ENCODE measurements at regions not wholly inside any gene's neighbourhood (a gene's known extent, or its start where the extent isn't known, plus 50 kb on each side); places are given as distances from the start of the nearest gene placed in this dataset.

GRCh38 chr2:37788602-37789209 lies 117.3 kb upstream of the CDC42EP3 start:
- no peak overlapping the region for H3K27ac ChIP-seq (ENCODE audit: low read depth, low read length)
- H3K36me3 ChIP-seq (ENCODE audit: insufficient read depth, low read length) = no peaks in the 10 kb centered on the region
- Mint-ChIP-seq H3K4me3 (ENCODE audit: unreplicated experiment) (no peak overlapping the region), H3K27ac (ENCODE audit: unreplicated experiment) (no peak overlapping the region), H3K36me3 (ENCODE audit: low read depth, unreplicated experiment) (no peaks in the 10 kb centered on the region), H3K4me1 (ENCODE audit: low read depth, unreplicated experiment) (peaks cover 17% of the 10 kb centered on the region), H3K27me3 (ENCODE audit: low read depth, unreplicated experiment) (no peaks in the 10 kb centered on the region), H3K9me3 (ENCODE audit: unreplicated experiment) (peaks cover 19% of the 10 kb centered on the region)
- H2AFZ ChIP-seq (ENCODE audit: low read depth, low read length) = no peak overlapping the region
- DNase-seq (ENCODE audit: low read depth) (no peak), FAIRE-seq (no peak)
- no peaks in the 10 kb centered on the region for H3K79me2 ChIP-seq (ENCODE audit: insufficient read depth, low read length)
- no peak overlapping the region for H3K4me2 ChIP-seq (ENCODE audit: low read length)
- H3K9me3 ChIP-seq (ENCODE audit: insufficient read depth, low read depth, low read length) = peaks cover 2% of the 10 kb centered on the region
- no peaks in the 10 kb centered on the region for H3K27me3 ChIP-seq (ENCODE audit: insufficient read depth, low read length)
- no peaks in the 10 kb centered on the region for H3K4me1 ChIP-seq (ENCODE audit: insufficient read depth, low read length)
- no peak overlapping the region for H3K4me3 ChIP-seq (ENCODE audit: insufficient read depth, low read depth, low read length)
- H4K20me1 ChIP-seq (ENCODE audit: insufficient read depth, low read length) = no peaks in the 10 kb centered on the region
- no peak for TF ChIP-seq EZH2 (IDR thresholded peaks at IDR 0.05; ENCODE audit: insufficient read depth, low read length)
- no peak for TF ChIP-seq CTCF (IDR thresholded peaks at IDR 0.05; ENCODE audit: insufficient read depth, low read depth, low read length)
- H3K9ac ChIP-seq (ENCODE audit: low read length) = no peak overlapping the region

- no peak overlapping the region for H3K4me3 ChIP-seq (ENCODE audit: insufficient read depth, low read depth, low read length)
- no peaks in the 10 kb centered on the region for H4K20me1 ChIP-seq (ENCODE audit: insufficient read depth, low read length)
- peaks cover 2% of the 10 kb centered on the region for H3K9me3 ChIP-seq (ENCODE audit: insufficient read depth, low read depth, low read length)
- no peak for FAIRE-seq
- no peaks in the 10 kb centered on the region for H3K36me3 ChIP-seq (ENCODE audit: insufficient read depth, low read length)
- no peak overlapping the region for H3K9ac ChIP-seq (ENCODE audit: low read length)
- H3K27ac ChIP-seq (ENCODE audit: low read depth, low read length) = no peak overlapping the region
- no peaks in the 10 kb centered on the region for H3K27me3 Mint-ChIP-seq (ENCODE audit: low read depth, unreplicated experiment)
- H3K4me1 Mint-ChIP-seq (ENCODE audit: low read depth, unreplicated experiment) = peaks cover 11% of the 10 kb centered on the region
- H3K27ac Mint-ChIP-seq (ENCODE audit: unreplicated experiment) = no peak overlapping the region
- no peak overlapping the region for H3K4me2 ChIP-seq (ENCODE audit: low read length)
- H3K79me2 ChIP-seq (ENCODE audit: insufficient read depth, low read length) = no peaks in the 10 kb centered on the region
- H3K36me3 Mint-ChIP-seq (ENCODE audit: low read depth, unreplicated experiment) = no peaks in the 10 kb centered on the region
- H3K4me3 Mint-ChIP-seq (ENCODE audit: unreplicated experiment) = no peak overlapping the region
- no peak for TF ChIP-seq CTCF (IDR thresholded peaks at IDR 0.05; ENCODE audit: insufficient read depth, low read depth, low read length)
- TF ChIP-seq EZH2 (IDR thresholded peaks at IDR 0.05; ENCODE audit: insufficient read depth, low read length) = no peak
- H3K4me1 ChIP-seq (ENCODE audit: insufficient read depth, low read length) = no peaks in the 10 kb centered on the region
- no peak overlapping the region for H2AFZ ChIP-seq (ENCODE audit: low read depth, low read length)
- DNase-seq (ENCODE audit: low read depth) = no peak
- peaks cover 22% of the 10 kb centered on the region for H3K9me3 Mint-ChIP-seq (ENCODE audit: unreplicated experiment)
- no peaks in the 10 kb centered on the region for H3K27me3 ChIP-seq (ENCODE audit: insufficient read depth, low read length)
These were observed 118.6 kb upstream of the CDC42EP3 start for GRCh38 chr2:37790019-37790418.

- Mint-ChIP-seq H3K4me3 (ENCODE audit: unreplicated experiment) (no peak overlapping the region), H3K36me3 (ENCODE audit: low read depth, unreplicated experiment) (no peaks in the 10 kb centered on the region), H3K27me3 (ENCODE audit: low read depth, unreplicated experiment) (no peaks in the 10 kb centered on the region), H3K27ac (ENCODE audit: unreplicated experiment) (no peak overlapping the region), H3K9me3 (ENCODE audit: unreplicated experiment) (peaks cover 22% of the 10 kb centered on the region), H3K4me1 (ENCODE audit: low read depth, unreplicated experiment) (peaks cover 11% of the 10 kb centered on the region)
- Histone ChIP-seq H3K27ac (ENCODE audit: low read depth, low read length) (no peak overlapping the region), H4K20me1 (ENCODE audit: insufficient read depth, low read length) (no peaks in the 10 kb centered on the region), H3K4me2 (ENCODE audit: low read length) (no peak overlapping the region), H3K36me3 (ENCODE audit: insufficient read depth, low read length) (no peaks in the 10 kb centered on the region), H3K79me2 (ENCODE audit: insufficient read depth, low read length) (no peaks in the 10 kb centered on the region), H2AFZ (ENCODE audit: low read depth, low read length) (no peak overlapping the region), H3K4me3 (ENCODE audit: insufficient read depth, low read depth, low read length) (no peak overlapping the region), H3K27me3 (ENCODE audit: insufficient read depth, low read length) (no peaks in the 10 kb centered on the region), H3K9ac (ENCODE audit: low read length) (no peak overlapping the region), H3K9me3 (ENCODE audit: insufficient read depth, low read depth, low read length) (peaks cover 2% of the 10 kb centered on the region), H3K4me1 (ENCODE audit: insufficient read depth, low read length) (peaks cover 2% of the 10 kb centered on the region)
- DNase-seq (ENCODE audit: low read depth) = no peak
- no peak for FAIRE-seq
- TF ChIP-seq CTCF (IDR thresholded peaks at IDR 0.05; ENCODE audit: insufficient read depth, low read depth, low read length) (no peak), EZH2 (IDR thresholded peaks at IDR 0.05; ENCODE audit: insufficient read depth, low read length) (no peak)
These were observed 119.0 kb upstream of the CDC42EP3 start for GRCh38 chr2:37790462-37790861.
